ENCODE measurements at regions not wholly inside any gene's neighbourhood (a gene's known extent, or its start where the extent isn't known, plus 50 kb on each side); places are given as distances from the start of the nearest gene placed in this dataset.

DNA sequence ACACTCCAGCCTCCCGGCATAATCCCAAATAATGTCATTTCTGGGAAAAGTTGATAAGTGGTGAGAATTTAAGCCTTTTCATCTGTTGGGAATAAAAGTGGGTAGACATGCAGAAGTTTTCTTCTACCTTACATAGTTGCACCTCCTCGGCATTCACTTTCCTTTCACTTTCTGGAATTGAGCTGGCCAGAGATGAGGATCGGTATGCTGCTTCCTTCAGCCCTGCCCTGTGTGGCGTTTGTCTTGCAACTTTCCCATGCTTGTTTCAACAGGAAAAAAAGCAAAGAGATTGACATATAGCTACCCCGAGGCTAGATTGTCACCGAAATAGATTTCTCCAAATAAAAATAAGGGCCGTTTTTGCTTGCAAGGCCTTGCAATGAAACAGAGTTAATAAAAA is 65.8 kb upstream of the JAG1 start:
- TF ChIP-seq, protein P1, sequence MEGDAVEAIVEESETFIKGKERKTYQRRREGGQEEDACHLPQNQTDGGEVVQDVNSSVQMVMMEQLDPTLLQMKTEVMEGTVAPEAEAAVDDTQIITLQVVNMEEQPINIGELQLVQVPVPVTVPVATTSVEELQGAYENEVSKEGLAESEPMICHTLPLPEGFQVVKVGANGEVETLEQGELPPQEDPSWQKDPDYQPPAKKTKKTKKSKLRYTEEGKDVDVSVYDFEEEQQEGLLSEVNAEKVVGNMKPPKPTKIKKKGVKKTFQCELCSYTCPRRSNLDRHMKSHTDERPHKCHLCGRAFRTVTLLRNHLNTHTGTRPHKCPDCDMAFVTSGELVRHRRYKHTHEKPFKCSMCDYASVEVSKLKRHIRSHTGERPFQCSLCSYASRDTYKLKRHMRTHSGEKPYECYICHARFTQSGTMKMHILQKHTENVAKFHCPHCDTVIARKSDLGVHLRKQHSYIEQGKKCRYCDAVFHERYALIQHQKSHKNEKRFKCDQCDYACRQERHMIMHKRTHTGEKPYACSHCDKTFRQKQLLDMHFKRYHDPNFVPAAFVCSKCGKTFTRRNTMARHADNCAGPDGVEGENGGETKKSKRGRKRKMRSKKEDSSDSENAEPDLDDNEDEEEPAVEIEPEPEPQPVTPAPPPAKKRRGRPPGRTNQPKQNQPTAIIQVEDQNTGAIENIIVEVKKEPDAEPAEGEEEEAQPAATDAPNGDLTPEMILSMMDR (IDR thresholded peaks at IDR 0.05) = no peak
- TF ChIP-seq POLR2A (IDR thresholded peaks at IDR 0.05) = no peak
- ATAC-seq (peak in 3 of 4 donors; percentile 42 to 83 (median 69)), DNase-seq (peak in 1 of 5 donors; percentile 28)
- H3K27ac ChIP-seq = peak overlapping the region; percentile 6 to 69 (median 44)
- WGBS, 4 donors = 23 to 54% (median 42%) methylated on average over 7 of the region's 7 CpGs
- peak overlapping the region in 10 of 12 donors; percentile 3 to 48 (median 37) for H3K4me3 ChIP-seq
- no peaks in the 10 kb centered on the region for H3K9me3 ChIP-seq
- H3K27me3 ChIP-seq = no peaks in the 10 kb centered on the region
- H3K36me3 ChIP-seq = no peaks in the 10 kb centered on the region
- peaks cover 0 to 38% (median 7%) of the 10 kb centered on the region in 12 donors for H3K4me1 ChIP-seq
- intact Hi-C loops (cut with DNase I) = no loop called here

DNA sequence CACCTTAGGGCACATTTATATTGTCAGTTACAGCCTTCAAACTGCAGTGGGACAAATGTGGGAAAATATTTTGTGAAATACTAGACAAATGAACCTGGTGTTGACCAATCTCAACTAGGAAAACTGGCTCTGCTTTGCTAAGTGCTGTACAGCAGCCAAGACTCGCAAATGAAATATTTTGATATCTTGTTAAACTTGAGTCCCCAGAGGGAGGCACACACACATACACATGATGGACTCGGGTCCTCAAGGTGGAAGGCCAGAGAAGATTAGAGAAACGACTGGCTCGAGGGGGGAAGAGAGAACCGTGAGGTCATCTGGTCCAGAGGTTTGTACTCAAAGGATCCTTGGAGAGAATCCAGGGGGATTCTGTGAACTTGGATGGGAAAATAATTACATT is 67.3 kb upstream of the JAG1 start:
- intact Hi-C loops (cut with DNase I) = loop anchor here in 3 of 10 donors (5.0 to 10.0 kb wide), 2 partner anchors 66 to 69 kb away; partner anchors contain the start of gene JAG1 (in 3 of the 3)
- ATAC-seq = peak in 2 of 4 donors; percentile 39 to 43
- H3K27me3 ChIP-seq = no peaks in the 10 kb centered on the region
- H3K36me3 ChIP-seq = no peaks in the 10 kb centered on the region
- DNase-seq = peak in 1 of 5 donors; percentile 40
- H3K9me3 ChIP-seq = no peaks in the 10 kb centered on the region
- peaks cover 0 to 41% (median 12%) of the 10 kb centered on the region in 12 donors for H3K4me1 ChIP-seq
- 47 to 53% (median 52%) methylated on average over 5 of the region's 5 CpGs for WGBS, 4 donors
- peak overlapping the region in 6 of 12 donors; percentile 1 to 69 (median 35) for H3K27ac ChIP-seq
- TF ChIP-seq, protein P1 (IDR thresholded peaks at IDR 0.05) = no peak
- TF ChIP-seq POLR2A (IDR thresholded peaks at IDR 0.05) = no peak
- no peak overlapping the region for H3K4me3 ChIP-seq

DNA sequence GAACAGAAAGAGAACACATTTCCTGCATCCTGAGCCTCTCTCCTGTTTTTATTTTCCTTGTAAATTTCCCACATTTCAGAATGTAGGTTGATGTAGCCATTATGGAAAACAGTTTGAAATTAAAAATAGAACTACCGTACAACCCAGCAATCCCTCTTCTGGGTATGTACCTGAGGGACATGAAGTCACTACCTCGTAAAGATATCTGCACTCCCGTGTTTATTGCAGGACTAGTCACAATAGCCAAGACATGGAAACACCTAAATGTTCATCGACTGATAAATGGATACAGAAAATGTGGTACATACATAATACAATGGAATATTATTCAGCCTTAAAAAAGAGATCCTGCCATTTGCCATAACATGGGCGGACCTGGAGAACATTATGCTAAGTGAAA is 72.0 kb upstream of the JAG1 start:
- no peak for ATAC-seq
- Histone ChIP-seq H3K36me3 (no peaks in the 10 kb centered on the region), H3K4me1 (peaks cover 0 to 40% (median 8%) of the 10 kb centered on the region in 12 donors), H3K27me3 (no peaks in the 10 kb centered on the region), H3K9me3 (no peaks in the 10 kb centered on the region), H3K27ac (peak overlapping the region in 4 of 12 donors; percentile 9 to 72 (median 20)), H3K4me3 (no peak overlapping the region)
- no peak for DNase-seq
- 91 to 94% (median 93%) methylated on average over 5 of the region's 5 CpGs for WGBS, 4 donors
- intact Hi-C loops (cut with DNase I) = loop anchor here in 3 of 10 donors (5.0 to 10.0 kb wide), 3 partner anchors 71 to 167 kb away; partner anchors contain the start of gene JAG1 (in 3 of the 3)
- TF ChIP-seq POLR2A (IDR thresholded peaks at IDR 0.05) = no peak
- TF ChIP-seq, protein P1 (IDR thresholded peaks at IDR 0.05) = no peak

DNA sequence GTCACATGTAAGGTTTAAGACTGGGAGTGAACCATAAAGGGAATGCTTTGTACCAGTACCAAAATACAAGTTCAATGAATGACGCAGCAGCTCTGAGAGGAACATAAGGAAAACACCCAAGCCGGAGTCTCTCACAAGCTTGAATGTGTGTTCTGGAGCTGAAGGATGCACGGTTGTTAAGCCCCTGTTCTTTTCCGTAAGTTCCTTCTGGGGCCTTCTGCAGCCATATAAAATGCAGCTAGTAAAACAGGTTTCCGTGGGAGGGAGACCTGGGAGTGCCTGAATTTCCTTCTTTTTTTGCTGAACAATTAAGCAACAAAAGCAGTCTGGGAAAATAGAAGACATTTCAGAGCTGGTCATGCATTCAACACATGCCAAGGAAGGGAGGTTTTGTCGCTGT is 73.2 kb upstream of the JAG1 start:
- H3K4me3 ChIP-seq = peak overlapping the region in 1 of 12 donors; percentile 10
- WGBS, 4 donors = 59 to 69% (median 63%) methylated on average over 6 of the region's 6 CpGs
- H3K4me1 ChIP-seq = peaks cover 0 to 33% (median 6%) of the 10 kb centered on the region in 12 donors
- TF ChIP-seq, protein P1 (IDR thresholded peaks at IDR 0.05) = no peak
- TF ChIP-seq POLR2A (IDR thresholded peaks at IDR 0.05) = no peak
- ATAC-seq = peak; percentile 47 to 80 (median 56)
- no peaks in the 10 kb centered on the region for H3K36me3 ChIP-seq
- no peaks in the 10 kb centered on the region for H3K9me3 ChIP-seq
- H3K27me3 ChIP-seq = no peaks in the 10 kb centered on the region
- peak in 2 of 5 donors; percentile 20 to 26 for DNase-seq
- intact Hi-C loops (cut with DNase I) = loop anchor here in 3 of 10 donors (5.0 to 10.0 kb wide), 3 partner anchors 72 to 165 kb away; partner anchors contain the start of gene JAG1 (in 3 of the 3)
- peak overlapping the region; percentile 12 to 81 (median 61) for H3K27ac ChIP-seq
